Adrenal gland (tissue), 9 donors: ENCODE measurements at regions not wholly inside any gene's neighbourhood (a gene's known extent, or its start where the extent isn't known, plus 50 kb on each side); places are given as distances from the start of the nearest gene placed in this dataset.

ENCODE experiments used
- DNase-seq, 7 donors: peaks; one replicate each; pipeline ENCODE4 v3.0.0-alpha.2; 2019 to 2020
- H3K27ac ChIP-seq, 5 donors: fragments of 200-600 bp; sonication (generic) in 4 of 5; 1 replicate in 3 of 5; 2 replicates in 2 of 5; pipeline versions ENCODE4 v1.5.1 to v1.8.0; 2016 to 2020; ENCODE audit warnings: mild to moderate bottlenecking in 1 of 5
- H3K27me3 ChIP-seq: fragments of 200-600 bp; 2 replicates; pipeline ENCODE4 v1.8.0; 2021
- H3K36me3 ChIP-seq, 2 donors: fragments of 200-600 bp; replicated peaks in 1 of 2; 1 replicate in 1 of 2; 2 replicates in 1 of 2; pipeline versions ENCODE4 v1.5.1 to v1.8.0; 2018 to 2022
- H3K4me1 ChIP-seq, 2 donors: fragments of 200-600 bp; replicated peaks in 1 of 2; 1 replicate in 1 of 2; 2 replicates in 1 of 2; pipeline versions ENCODE4 v1.5.1 to v1.8.0; 2018 to 2021
- H3K4me3 ChIP-seq, 4 donors: fragments of 200-600 bp; sonication (generic) in 3 of 4; one replicate each; pipeline ENCODE4 v1.5.1; 2016 to 2018
- H3K9me3 ChIP-seq, 3 donors: fragments of 200-600 bp; sonication (generic) in 1 of 3; replicated peaks in 1 of 3; 1 replicate in 2 of 3; 2 replicates in 1 of 3; pipeline versions ENCODE4 v1.5.1 to v1.8.0; 2016 to 2021
- POLR2A ChIP-seq, 2 donors: fragments of 450-650 bp; IDR thresholded peaks; one replicate each; pipeline ENCODE4 v1.6.1; 2017; ENCODE audit warnings: antibody characterized with exemption in 2 of 2, mild to moderate bottlenecking in 2 of 2, moderate library complexity in 1 of 2
- WGBS, 4 donors: extraction: QIAGEN DNeasy Blood & Tissue Kit in 2 of 4; methylation state at CpG; one replicate each; pipeline versions ENCODE4 v1.1.5 to v1.1.7; 2013 to 2017; 5-methylcytosine and 5-hydroxymethylcytosine counted together
- intact Hi-C, 2 donors: fragments of 100-400 bp; cut with DNase I; formaldehyde crosslinking; loops; one replicate each; pipeline versions ENCODE4 v1.14.1 to v1.15.0; 2022 to 2023
- TF ChIP-seq, protein P1 (sequence below), 6 experiments: fragments of 450-650 bp in 4 of 6; fragments of 200-600 bp in 2 of 6; sonication (generic) in 1 of 6; IDR thresholded peaks; 1 replicate in 5 of 6; 2 replicates in 1 of 6; pipeline versions ENCODE4 v1.5.1 to v1.8.0; 2016 to 2021; ENCODE audit warnings: antibody characterized with exemption in 6 of 6, mild to moderate bottlenecking in 2 of 6, moderate library complexity in 1 of 6
- donor health status: healthy with polysubstance abuse.
- donor health status: Bipolar disorder and iron deficiency.
- donor health status: DM: yes; HTN: yes; CAD: no.
- donor health status: DM: no; HTN: no; CAD: no.
- donor health status: DM: no; HTN: no; CAD: no.

DNA sequence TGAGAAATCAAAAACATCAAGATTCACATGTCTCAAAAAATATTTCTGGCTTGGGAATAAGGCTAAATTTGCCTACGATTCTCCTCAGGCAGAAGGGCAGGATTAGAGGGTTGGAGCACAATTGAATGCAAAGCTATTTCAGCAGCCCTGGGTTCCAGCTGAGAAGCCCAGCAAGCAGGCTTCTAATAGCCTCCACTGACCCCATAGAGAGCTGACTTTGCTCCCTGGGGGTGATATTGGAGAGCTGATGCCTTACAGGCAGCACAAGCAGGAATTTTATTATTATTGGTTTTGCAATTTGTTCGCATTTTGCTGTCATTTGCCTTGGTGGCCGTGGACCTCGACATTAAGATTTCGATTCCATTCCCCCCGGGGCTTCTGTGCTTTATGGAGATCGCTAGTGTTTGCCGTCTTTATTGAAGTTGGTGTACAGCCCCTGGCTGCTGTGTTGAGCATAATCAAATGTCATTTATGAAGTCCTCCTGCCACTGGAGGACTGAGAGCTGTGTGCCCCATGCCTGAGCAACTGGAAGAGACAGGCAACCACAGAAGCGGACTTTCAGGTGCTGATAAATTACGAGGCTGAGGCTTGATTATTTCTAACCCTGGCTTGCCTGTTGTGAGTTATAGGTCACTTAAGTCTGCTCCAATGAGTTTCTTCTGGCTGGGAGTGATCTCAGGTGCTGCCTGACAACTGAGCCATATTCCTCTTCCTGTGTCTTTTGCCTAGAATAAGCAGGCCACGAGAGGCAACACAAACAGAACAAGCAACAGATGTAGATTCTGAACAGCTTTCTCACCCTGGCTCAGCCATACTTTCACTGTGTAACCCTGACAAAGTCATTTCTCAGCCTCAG lies 518.4 kb upstream of the CAMK1G start:
- intact Hi-C loops = no loop called here

DNA sequence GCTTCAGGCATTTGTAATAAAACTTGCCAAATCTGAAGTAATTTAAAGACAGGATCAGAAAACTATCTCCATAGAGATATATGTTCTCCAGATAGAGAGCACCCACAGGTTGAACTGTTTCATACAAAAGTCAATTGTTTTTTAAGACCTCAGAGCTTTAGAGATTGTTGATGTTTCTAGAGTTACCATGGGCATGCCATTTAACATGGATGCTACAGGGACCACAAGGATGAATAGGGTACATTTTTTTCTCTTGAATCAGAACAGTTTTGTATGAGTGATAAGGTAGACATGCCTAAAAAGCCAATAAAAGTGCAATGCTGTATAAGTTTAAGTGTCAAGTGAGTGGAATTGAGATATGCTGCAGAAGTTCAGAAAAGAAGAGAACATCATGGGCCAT lies 511.0 kb upstream of the CAMK1G start:
- no peaks in the 10 kb centered on the region for H3K27me3 ChIP-seq
- no peak for DNase-seq
- H3K9me3 ChIP-seq = no peaks in the 10 kb centered on the region
- no peaks in the 10 kb centered on the region for H3K36me3 ChIP-seq
- no peak overlapping the region for H3K4me3 ChIP-seq
- TF ChIP-seq, protein P1, sequence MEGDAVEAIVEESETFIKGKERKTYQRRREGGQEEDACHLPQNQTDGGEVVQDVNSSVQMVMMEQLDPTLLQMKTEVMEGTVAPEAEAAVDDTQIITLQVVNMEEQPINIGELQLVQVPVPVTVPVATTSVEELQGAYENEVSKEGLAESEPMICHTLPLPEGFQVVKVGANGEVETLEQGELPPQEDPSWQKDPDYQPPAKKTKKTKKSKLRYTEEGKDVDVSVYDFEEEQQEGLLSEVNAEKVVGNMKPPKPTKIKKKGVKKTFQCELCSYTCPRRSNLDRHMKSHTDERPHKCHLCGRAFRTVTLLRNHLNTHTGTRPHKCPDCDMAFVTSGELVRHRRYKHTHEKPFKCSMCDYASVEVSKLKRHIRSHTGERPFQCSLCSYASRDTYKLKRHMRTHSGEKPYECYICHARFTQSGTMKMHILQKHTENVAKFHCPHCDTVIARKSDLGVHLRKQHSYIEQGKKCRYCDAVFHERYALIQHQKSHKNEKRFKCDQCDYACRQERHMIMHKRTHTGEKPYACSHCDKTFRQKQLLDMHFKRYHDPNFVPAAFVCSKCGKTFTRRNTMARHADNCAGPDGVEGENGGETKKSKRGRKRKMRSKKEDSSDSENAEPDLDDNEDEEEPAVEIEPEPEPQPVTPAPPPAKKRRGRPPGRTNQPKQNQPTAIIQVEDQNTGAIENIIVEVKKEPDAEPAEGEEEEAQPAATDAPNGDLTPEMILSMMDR (IDR thresholded peaks at IDR 0.05) = no peak
- TF ChIP-seq POLR2A (IDR thresholded peaks at IDR 0.05) = no peak
- intact Hi-C loops = no loop called here
- no peak overlapping the region for H3K27ac ChIP-seq
- H3K4me1 ChIP-seq = no peaks in the 10 kb centered on the region

More for the DNA sequence above, 518.4 kb upstream of the CAMK1G start:
- Histone ChIP-seq H3K36me3 (no peaks in the 10 kb centered on the region), H3K4me1 (no peaks in the 10 kb centered on the region), H3K9me3 (no peaks in the 10 kb centered on the region), H3K4me3 (no peak overlapping the region), H3K27me3 (no peaks in the 10 kb centered on the region), H3K27ac (peak overlapping the region in 1 of 5 donors; percentile 38)
- 72 to 82% (median 77%) methylated on average over 11 of the region's 11 CpGs for WGBS, 4 donors
- no peak for DNase-seq
- no peak for TF ChIP-seq POLR2A (IDR thresholded peaks at IDR 0.05)
- TF ChIP-seq, protein P1 (IDR thresholded peaks at IDR 0.05) = no peak

DNA sequence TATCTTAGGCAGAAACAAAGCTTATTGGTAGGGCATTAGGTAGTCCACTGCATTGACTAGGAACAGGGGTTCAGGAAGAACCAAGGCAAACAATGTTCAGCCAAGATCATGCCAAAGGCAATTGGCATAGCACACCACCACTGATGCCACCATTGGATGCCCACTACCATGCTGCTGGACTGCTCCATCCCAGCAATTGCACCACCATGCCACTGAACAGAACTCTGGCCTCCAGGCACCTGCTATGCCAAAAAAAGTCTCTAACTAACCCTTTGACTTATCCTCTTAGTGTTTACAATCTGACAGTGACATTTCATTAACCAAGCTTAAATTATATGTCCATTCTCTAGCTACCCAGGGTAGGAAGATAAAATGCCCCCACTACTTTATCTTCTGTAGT lies 509.6 kb upstream of the CAMK1G start:
- DNase-seq = no peak

GRCh38 chr1:209074575-209075250 lies 508.8 kb upstream of the CAMK1G start:
- no peak for DNase-seq
- no peaks in the 10 kb centered on the region for H3K36me3 ChIP-seq
- TF ChIP-seq, protein P1 (IDR thresholded peaks at IDR 0.05) = no peak
- no peak for TF ChIP-seq POLR2A (IDR thresholded peaks at IDR 0.05)
- H3K4me3 ChIP-seq = no peak overlapping the region
- intact Hi-C loops = no loop called here
- H3K4me1 ChIP-seq = no peaks in the 10 kb centered on the region
- H3K27me3 ChIP-seq = no peaks in the 10 kb centered on the region
- no peaks in the 10 kb centered on the region for H3K9me3 ChIP-seq
- no peak overlapping the region for H3K27ac ChIP-seq

More for the DNA sequence above, 509.6 kb upstream of the CAMK1G start:
- Histone ChIP-seq H3K27ac (no peak overlapping the region), H3K4me1 (no peaks in the 10 kb centered on the region), H3K27me3 (no peaks in the 10 kb centered on the region), H3K9me3 (no peaks in the 10 kb centered on the region), H3K4me3 (no peak overlapping the region), H3K36me3 (no peaks in the 10 kb centered on the region)
- TF ChIP-seq, protein P1 (IDR thresholded peaks at IDR 0.05) = no peak
- no peak for TF ChIP-seq POLR2A (IDR thresholded peaks at IDR 0.05)
- intact Hi-C loops = no loop called here
